ENCODE measurements at regions not wholly inside any gene's neighbourhood (a gene's known extent, or its start where the extent isn't known, plus 50 kb on each side); places are given as distances from the start of the nearest gene placed in this dataset.
"Not testable (repeated sequence)": the region's sequence is repeated elsewhere in the genome, so short reads cannot be mapped to it uniquely, and the experiment has no call there.

- Histone ChIP-seq H3K4me1 (no peaks in the 10 kb centered on the region), H3K4me3 (no peak overlapping the region), H3K9me3 (no peaks in the 10 kb centered on the region), H3K27me3 (ENCODE audit: insufficient read depth in 3 of 3, low read length in 2 of 3) (no peaks in the 10 kb centered on the region), H3K27ac (no peak overlapping the region), H3K36me3 (ENCODE audit: insufficient read depth in 1 of 2, low read depth in 1 of 2) (no peaks in the 10 kb centered on the region)
- no peak for DNase-seq
- intact Hi-C loops (cut with DNase I): no loop called here
- no peak for ATAC-seq
- no peak for TF ChIP-seq CTCF (IDR thresholded peaks at IDR 0.05)
- WGBS, 3 donors: 53 to 72% (median 62%) methylated on average over 1 of the region's 1 CpG
Observed at GRCh38 chr14:39500253-39500652, 68.0 kb upstream of the FBXO33 start.

GRCh38 chr14:39499514-39499913 lies 67.3 kb upstream of the FBXO33 start:
- TF ChIP-seq CTCF (IDR thresholded peaks at IDR 0.05): no peak
- DNase-seq (no peak), ATAC-seq (no peak)
- Histone ChIP-seq H3K4me3 (no peak overlapping the region), H3K36me3 (ENCODE audit: insufficient read depth in 1 of 2, low read depth in 1 of 2) (no peaks in the 10 kb centered on the region), H3K27me3 (ENCODE audit: insufficient read depth in 3 of 3, low read length in 2 of 3) (no peaks in the 10 kb centered on the region), H3K9me3 (no peaks in the 10 kb centered on the region), H3K27ac (no peak overlapping the region), H3K4me1 (no peaks in the 10 kb centered on the region)
- intact Hi-C loops (cut with DNase I): no loop called here

GRCh38 chr14:39497677-39498076 lies 65.4 kb upstream of the FBXO33 start:
- intact Hi-C loops (cut with DNase I); ATAC-seq; H3K27me3 ChIP-seq (ENCODE audit: insufficient read depth in 3 of 3, low read length in 2 of 3); H3K4me3 ChIP-seq; DNase-seq; H3K4me1 ChIP-seq; H3K36me3 ChIP-seq (ENCODE audit: insufficient read depth in 1 of 2, low read depth in 1 of 2); H3K27ac ChIP-seq; H3K9me3 ChIP-seq: not testable (repeated sequence)
- WGBS, 3 donors: 82 to 87% (median 84%) methylated on average over 3 of the region's 3 CpGs

GRCh38 chr14:39492267-39492666 lies 60.0 kb upstream of the FBXO33 start:
- H3K9me3 ChIP-seq: no peaks in the 10 kb centered on the region
- DNase-seq: no peak
- intact Hi-C loops (cut with DNase I): no loop called here
- ATAC-seq: peak; percentile 51 to 74 (median 57)
- no peaks in the 10 kb centered on the region for H3K27me3 ChIP-seq (ENCODE audit: insufficient read depth in 3 of 3, low read length in 2 of 3)
- H3K27ac ChIP-seq: no peak overlapping the region
- H3K36me3 ChIP-seq (ENCODE audit: insufficient read depth in 1 of 2, low read depth in 1 of 2): no peaks in the 10 kb centered on the region
- 40 to 61% (median 55%) methylated on average over 2 of the region's 2 CpGs for WGBS, 3 donors
- no peaks in the 10 kb centered on the region for H3K4me1 ChIP-seq
- TF ChIP-seq CTCF (IDR thresholded peaks at IDR 0.05): no peak
- no peak overlapping the region for H3K4me3 ChIP-seq

DNA sequence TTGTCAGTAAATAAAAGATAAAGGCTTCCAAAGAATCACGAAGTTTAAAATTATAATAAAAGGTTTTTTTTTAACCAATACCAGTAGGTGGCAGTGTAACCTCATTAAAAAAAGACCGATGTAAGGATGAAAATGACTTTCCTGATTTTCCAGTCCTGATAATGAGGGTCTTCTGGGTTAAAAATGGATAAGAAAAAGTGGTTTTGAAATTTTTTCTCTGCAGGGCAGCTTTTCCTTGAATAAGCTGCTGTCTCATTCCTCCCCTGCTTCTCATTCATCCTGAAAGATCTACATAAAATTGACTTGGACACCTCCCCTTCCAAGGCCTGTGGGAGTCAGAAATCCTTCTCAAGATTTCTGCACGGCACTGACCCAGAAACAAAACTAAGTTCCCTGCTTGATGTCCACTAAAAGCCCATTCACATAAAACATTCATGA lies 58.9 kb upstream of the FBXO33 start:
- Histone ChIP-seq H3K27me3 (ENCODE audit: insufficient read depth in 3 of 3, low read length in 2 of 3) (no peaks in the 10 kb centered on the region), H3K9me3 (no peaks in the 10 kb centered on the region), H3K4me3 (no peak overlapping the region), H3K36me3 (ENCODE audit: insufficient read depth in 1 of 2, low read depth in 1 of 2) (no peaks in the 10 kb centered on the region), H3K27ac (no peak overlapping the region), H3K4me1 (no peaks in the 10 kb centered on the region)
- WGBS, 3 donors: 1 to 7% (median 1%) methylated on average over 3 of the region's 3 CpGs
- intact Hi-C loops (cut with DNase I): no loop called here
- DNase-seq: no peak
- ATAC-seq: no peak
- peak; percentile 66 for TF ChIP-seq CTCF (IDR thresholded peaks at IDR 0.05)
